Suprapubic skin (tissue), 4 donors: ENCODE measurements at regions not wholly inside any gene's neighbourhood (a gene's known extent, or its start where the extent isn't known, plus 50 kb on each side); places are given as distances from the start of the nearest gene placed in this dataset.

Source experiments
- DNase-seq, 2 donors: peaks; one replicate each; pipeline ENCODE4 v3.0.0-alpha.2; 2019; ENCODE audit warnings: low spot score in 2 of 2
- H3K27ac ChIP-seq: fragments of 200-600 bp; sonication (generic); one replicate; pipeline ENCODE4 v1.5.1; 2019
- H3K27me3 ChIP-seq: fragments of 200-600 bp; sonication (generic); one replicate; pipeline ENCODE4 v1.5.1; 2019
- H3K36me3 ChIP-seq: fragments of 200-600 bp; sonication (generic); one replicate; pipeline ENCODE4 v1.5.1; 2019
- H3K4me1 ChIP-seq: fragments of 200-600 bp; sonication (generic); one replicate; pipeline ENCODE4 v1.5.1; 2019
- H3K4me3 ChIP-seq: fragments of 200-600 bp; sonication (generic); one replicate; pipeline ENCODE4 v1.5.1; 2019; ENCODE audit warnings: mild to moderate bottlenecking
- H3K9me3 ChIP-seq: fragments of 200-600 bp; sonication (generic); one replicate; pipeline ENCODE4 v1.5.1; 2019
- CTCF ChIP-seq, 2 donors: fragments of 200-600 bp in 1 of 2; fragments of 450-650 bp in 1 of 2; sonication (generic) in 1 of 2; IDR thresholded peaks; one replicate each; pipeline ENCODE4 v1.5.1; 2016 to 2019; ENCODE audit warnings: antibody characterized with exemption in 2 of 2, mild to moderate bottlenecking in 1 of 2, moderate library complexity in 1 of 2
- EP300 ChIP-seq: sonication (generic); formaldehyde crosslinking; IDR thresholded peaks from one replicate; pipeline ENCODE4 v1.6.1; 2017; ENCODE audit warnings: antibody characterized with exemption
- POLR2A ChIP-seq, 2 donors: fragments of 450-650 bp; IDR thresholded peaks; one replicate each; pipeline ENCODE4 v1.6.1; 2017; ENCODE audit warnings: antibody characterized with exemption in 2 of 2, mild to moderate bottlenecking in 2 of 2, moderate library complexity in 2 of 2
- POLR2AphosphoS5 ChIP-seq, 3 donors: sonication (generic); formaldehyde crosslinking; IDR thresholded peaks; one replicate each; pipeline ENCODE4 v1.6.1; 2017; ENCODE audit warnings: antibody characterized with exemption in 3 of 3
- WGBS: methylation state at CpG from one replicate; pipeline ENCODE4 v1.1.5; 2018; 5-methylcytosine and 5-hydroxymethylcytosine counted together

- no peak for TF ChIP-seq EP300
- no peak for TF ChIP-seq POLR2A (IDR thresholded peaks at IDR 0.05)
- TF ChIP-seq CTCF (IDR thresholded peaks at IDR 0.05) = no peak
- TF ChIP-seq POLR2AphosphoS5 (IDR thresholded peaks at IDR 0.05) = no peak
- no peaks in the 10 kb centered on the region for H3K9me3 ChIP-seq
- H3K27me3 ChIP-seq = no peaks in the 10 kb centered on the region
- H3K36me3 ChIP-seq = no peaks in the 10 kb centered on the region
- no peak for DNase-seq
- H3K27ac ChIP-seq = no peak overlapping the region
- no peak overlapping the region for H3K4me3 ChIP-seq
- no peaks in the 10 kb centered on the region for H3K4me1 ChIP-seq
Observed at GRCh38 chr3:103089758-103090157, 654.9 kb downstream of the ZPLD1 start.

DNA sequence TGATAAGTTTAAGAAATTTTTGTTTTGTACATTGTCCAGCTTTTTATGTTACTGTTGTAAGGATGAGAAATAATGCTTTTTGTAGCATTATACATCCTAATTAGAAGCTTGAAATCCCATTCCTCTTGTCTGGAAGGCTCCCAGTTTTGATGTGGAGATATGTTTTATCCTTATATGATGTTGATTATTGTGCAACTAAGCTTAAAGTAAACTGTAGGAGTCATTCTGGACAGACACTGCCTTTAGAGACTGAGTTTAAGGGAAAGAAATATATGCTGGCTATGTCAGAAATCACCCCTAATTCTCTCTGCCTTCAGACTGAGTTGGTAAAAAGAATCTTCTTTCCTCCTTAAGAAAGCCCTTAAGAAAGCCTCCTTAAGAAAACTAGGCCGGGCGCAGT, 670.4 kb downstream of the ZPLD1 start:
- H3K27ac ChIP-seq = no peak overlapping the region
- TF ChIP-seq POLR2AphosphoS5 (IDR thresholded peaks at IDR 0.05) (no peak), POLR2A (IDR thresholded peaks at IDR 0.05) (no peak), CTCF (IDR thresholded peaks at IDR 0.05) (no peak), EP300 (no peak)
- no peak for DNase-seq
- no peak overlapping the region for H3K4me3 ChIP-seq
- H3K27me3 ChIP-seq = no peaks in the 10 kb centered on the region
- H3K9me3 ChIP-seq = no peaks in the 10 kb centered on the region
- H3K36me3 ChIP-seq = no peaks in the 10 kb centered on the region
- whole genome bisulfite sequencing = 80% methylated on average over 2 of the region's 2 CpGs
- no peaks in the 10 kb centered on the region for H3K4me1 ChIP-seq

DNA sequence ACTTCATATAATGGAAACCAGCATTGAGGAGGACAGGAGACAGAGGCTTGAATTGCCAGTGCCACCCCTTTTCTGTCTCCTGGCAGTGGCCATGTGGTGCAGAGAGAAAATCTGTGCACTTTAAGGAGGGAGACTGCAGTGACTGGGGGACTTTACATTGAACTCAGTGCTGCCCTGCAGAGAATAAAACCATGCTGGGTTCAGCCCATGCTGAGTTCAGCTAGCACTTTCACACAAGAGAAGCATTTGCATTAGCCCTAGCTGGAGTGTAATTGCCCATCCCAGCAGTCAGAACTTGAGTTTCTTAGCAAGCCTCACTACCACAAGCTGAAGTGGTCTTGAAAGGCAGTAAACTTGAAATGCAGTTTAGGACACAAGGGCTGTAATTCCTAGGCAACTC, 677.5 kb downstream of the ZPLD1 start:
- Histone ChIP-seq H3K4me3 (no peak overlapping the region), H3K36me3 (no peaks in the 10 kb centered on the region), H3K4me1 (no peaks in the 10 kb centered on the region), H3K9me3 (no peaks in the 10 kb centered on the region), H3K27ac (no peak overlapping the region), H3K27me3 (no peaks in the 10 kb centered on the region)
- no peak for TF ChIP-seq POLR2A (IDR thresholded peaks at IDR 0.05)
- no peak for TF ChIP-seq POLR2AphosphoS5 (IDR thresholded peaks at IDR 0.05)
- no peak for DNase-seq

- 67% methylated on average over 1 of the region's 1 CpG for WGBS
- no peak overlapping the region for H3K4me3 ChIP-seq
- H3K27me3 ChIP-seq = no peaks in the 10 kb centered on the region
- H3K27ac ChIP-seq = no peak overlapping the region
- no peaks in the 10 kb centered on the region for H3K9me3 ChIP-seq
- DNase-seq = no peak
- H3K4me1 ChIP-seq = no peaks in the 10 kb centered on the region
- no peak for TF ChIP-seq POLR2AphosphoS5 (IDR thresholded peaks at IDR 0.05)
- TF ChIP-seq POLR2A (IDR thresholded peaks at IDR 0.05) = no peak
- TF ChIP-seq EP300 = no peak
- TF ChIP-seq CTCF (IDR thresholded peaks at IDR 0.05) = no peak
- H3K36me3 ChIP-seq = no peaks in the 10 kb centered on the region
Observed at GRCh38 chr3:103126115-103126514, 691.3 kb downstream of the ZPLD1 start.

GRCh38 chr3:103127098-103127630, 692.3 kb downstream of the ZPLD1 start:
- TF ChIP-seq CTCF (IDR thresholded peaks at IDR 0.05) (no peak), POLR2A (IDR thresholded peaks at IDR 0.05) (no peak), EP300 (no peak), POLR2AphosphoS5 (IDR thresholded peaks at IDR 0.05) (no peak)
- no peak overlapping the region for H3K4me3 ChIP-seq
- WGBS = 63% methylated on average over 5 of the region's 5 CpGs
- no peaks in the 10 kb centered on the region for H3K9me3 ChIP-seq
- no peaks in the 10 kb centered on the region for H3K27me3 ChIP-seq
- no peaks in the 10 kb centered on the region for H3K36me3 ChIP-seq
- H3K4me1 ChIP-seq = no peaks in the 10 kb centered on the region
- H3K27ac ChIP-seq = no peak overlapping the region
- no peak for DNase-seq

- 58% methylated on average over 1 of the region's 1 CpG for WGBS
- H3K36me3 ChIP-seq = no peaks in the 10 kb centered on the region
- H3K27ac ChIP-seq = no peak overlapping the region
- no peaks in the 10 kb centered on the region for H3K4me1 ChIP-seq
- H3K9me3 ChIP-seq = no peaks in the 10 kb centered on the region
- no peak for DNase-seq
- TF ChIP-seq CTCF (IDR thresholded peaks at IDR 0.05) = no peak
- TF ChIP-seq EP300 = no peak
- TF ChIP-seq POLR2A (IDR thresholded peaks at IDR 0.05) = no peak
- TF ChIP-seq POLR2AphosphoS5 (IDR thresholded peaks at IDR 0.05) = no peak
- no peaks in the 10 kb centered on the region for H3K27me3 ChIP-seq
- no peak overlapping the region for H3K4me3 ChIP-seq
Observed at GRCh38 chr3:103127737-103128136, 692.9 kb downstream of the ZPLD1 start.
